ENCODE measurements at regions not wholly inside any gene's neighbourhood (a gene's known extent, or its start where the extent isn't known, plus 50 kb on each side); places are given as distances from the start of the nearest gene placed in this dataset.

- TF ChIP-seq ATF6 (CRISPR knock-in tag; conservative IDR thresholded peaks at IDR 0.05) (no peak), ETV5 (CRISPR knock-in tag; IDR thresholded peaks at IDR 0.05; ENCODE audit: borderline replicate concordance) (peak; percentile 69; the same call in 1 of the 2 replicates), MIXL1 (CRISPR knock-in tag; IDR thresholded peaks at IDR 0.05) (peak; percentile 59; the same call in 1 of the 2 replicates), TBX3 (IDR thresholded peaks at IDR 0.05; ENCODE audit: borderline replicate concordance) (no peak), SIX4 (CRISPR knock-in tag; IDR thresholded peaks at IDR 0.05) (no peak), CHCHD3 (CRISPR knock-in tag; IDR thresholded peaks at IDR 0.05) (no peak), HOMEZ (CRISPR knock-in tag; IDR thresholded peaks at IDR 0.05; ENCODE audit: low read depth) (peak; percentile 85), HCFC1 (IDR thresholded peaks at IDR 0.05; ENCODE audit: low read depth, low read length) (no peak), SOX13 (IDR thresholded peaks at IDR 0.05) (no peak), SOX13 (CRISPR knock-in tag; conservative IDR thresholded peaks at IDR 0.05 in 1 of 2, IDR thresholded peaks at IDR 0.05 in 1 of 2) (0 out of 4 replicates have a peak, but pooled peaks of 1 of the 2 experiments have one; percentile 19), HDAC1 (CRISPR knock-in tag; IDR thresholded peaks at IDR 0.05) (0 out of 2 replicates have a peak, but pooled peaks have one; percentile 27), ZNF317 (CRISPR knock-in tag; IDR thresholded peaks at IDR 0.05) (peak; percentile 38; the same call in 1 of the 2 replicates), ZNF777 (CRISPR knock-in tag; IDR thresholded peaks at IDR 0.05) (no peak), POLR2A (IDR thresholded peaks at IDR 0.05; ENCODE audit: insufficient read depth in 1 of 2, low read depth in 2 of 2, low read length in 2 of 2) (peak in 1 of 2 experiments; percentile 40; a peak in 1 of 4 replicates), ZNF138 (CRISPR knock-in tag; IDR thresholded peaks at IDR 0.05; ENCODE audit: low read depth) (no peak), HOXA3 (CRISPR knock-in tag; IDR thresholded peaks at IDR 0.05) (0 out of 2 replicates have a peak, but pooled peaks have one; percentile 29), HOXA7 (CRISPR knock-in tag; IDR thresholded peaks at IDR 0.05) (no peak), BCL6 (CRISPR knock-in tag; IDR thresholded peaks at IDR 0.05) (no peak), ZBTB37 (CRISPR knock-in tag; IDR thresholded peaks at IDR 0.05) (peak; percentile 66; the same call in 1 of the 2 replicates), ZNF652 (CRISPR knock-in tag; IDR thresholded peaks at IDR 0.05; ENCODE audit: borderline replicate concordance, low read depth) (no peak; the same call in 1 of the 2 replicates), PAXIP1 (CRISPR knock-in tag; conservative IDR thresholded peaks at IDR 0.05) (peak; percentile 63), ZSCAN31 (CRISPR knock-in tag; IDR thresholded peaks at IDR 0.05; ENCODE audit: low read depth) (no peak), ZMYM3 (CRISPR knock-in tag; IDR thresholded peaks at IDR 0.05) (peak; percentile 29; the same call in 1 of the 2 replicates)
Observed at GRCh38 chr1:228825840-228826484, 90.7 kb downstream of the RHOU start (continued).

All from HepG2 (cell line).